ENCODE measurements at regions not wholly inside any gene's neighbourhood (a gene's known extent, or its start where the extent isn't known, plus 50 kb on each side); places are given as distances from the start of the nearest gene placed in this dataset.

- TF ChIP-seq POLR2A (IDR thresholded peaks at IDR 0.05), result no peak
- no peak for TF ChIP-seq CTCF (IDR thresholded peaks at IDR 0.05)
Observed at GRCh38 chr17:69999253-69999652, 75.8 kb upstream of the KCNJ16 start.

Data from testis (tissue), 2 donors.